Right lobe of liver (tissue), 6 donors: ENCODE measurements at regions not wholly inside any gene's neighbourhood (a gene's known extent, or its start where the extent isn't known, plus 50 kb on each side); places are given as distances from the start of the nearest gene placed in this dataset.

Experiments
- ATAC-seq, 4 donors: fragments of 200-7000 bp; cut with Tn5 transposase; one replicate each; pipeline ENCODE4 v1.9.1; 2020; ENCODE audit warnings: mild to moderate bottlenecking in 4 of 4, moderate library complexity in 4 of 4
- DNase-seq, 3 donors: peaks; one replicate each; pipeline ENCODE4 v3.0.0-alpha.2; 2020
- H3K27ac ChIP-seq, 3 donors: fragments of 200-600 bp; one replicate each; pipeline ENCODE4 v1.8.0; 2022
- H3K27me3 ChIP-seq, 2 donors: fragments of 200-600 bp; one replicate each; pipeline ENCODE4 v1.8.0; 2022
- H3K36me3 ChIP-seq, 4 donors: fragments of 200-600 bp; sonication (generic) in 1 of 4; one replicate each; pipeline versions ENCODE4 v1.5.1 to v1.8.0; 2017 to 2022; ENCODE audit warnings: control low read depth in 1 of 4
- H3K4me1 ChIP-seq, 4 donors: fragments of 200-600 bp; sonication (generic) in 1 of 4; one replicate each; pipeline versions ENCODE4 v1.5.1 to v1.8.0; 2017 to 2022; ENCODE audit warnings: control low read depth in 1 of 4
- H3K4me3 ChIP-seq, 3 donors: fragments of 200-600 bp; one replicate each; pipeline ENCODE4 v1.8.0; 2022
- H3K9me3 ChIP-seq, 4 donors: fragments of 200-600 bp; sonication (generic) in 1 of 4; one replicate each; pipeline versions ENCODE4 v1.5.1 to v1.8.0; 2017 to 2022; ENCODE audit warnings: control low read depth in 1 of 4
- CTCF ChIP-seq, 4 donors: fragments of 200-600 bp in 3 of 4; fragments of 450-650 bp in 1 of 4; IDR thresholded peaks; one replicate each; pipeline versions ENCODE4 v1.5.1 to v1.8.0; 2016 to 2022; ENCODE audit warnings: antibody characterized with exemption in 4 of 4, mild to moderate bottlenecking in 2 of 4
- POLR2A ChIP-seq: fragments of 450-650 bp; IDR thresholded peaks from one replicate; pipeline ENCODE4 v1.6.1; 2017; ENCODE audit warnings: antibody characterized with exemption, mild to moderate bottlenecking
- WGBS: methylation state at CpG from one replicate; pipeline ENCODE4 v1.1.6; 2018; ENCODE audit warnings: low coverage, low lambda C conversion rate; ENCODE audit not compliant: insufficient coverage; ENCODE audit errors: missing lambda C conversion rate; 5-methylcytosine and 5-hydroxymethylcytosine counted together
- intact Hi-C, 2 donors: fragments of 100-400 bp; cut with DNase I; formaldehyde crosslinking; loops; one replicate each; pipeline versions ENCODE4 v1.11.2 to v1.14.1; 2022
- donor health status: DM: no; HTN: yes; CAD: no.
- donor health status: DM: no; HTN: no; CAD: no.
- donor health status: DM: no; HTN: no; CAD: no.
- donor health status: DM: no; HTN: yes; CAD: no.
- donor health status: DM: no; HTN: yes; CAD: no.

GRCh38 chr7:96479015-96479645 is 157.2 kb upstream of the SLC25A13 start:
- peak overlapping the region in 1 of 3 donors; percentile 17 for H3K4me3 ChIP-seq
- no peaks in the 10 kb centered on the region for H3K36me3 ChIP-seq
- peaks cover 0 to 4% (median 0%) of the 10 kb centered on the region in 4 donors for H3K4me1 ChIP-seq
- ATAC-seq (peak; percentile 65 to 77 (median 71)), DNase-seq (no peak)
- 50% methylated on average over 4 of the region's 4 CpGs for WGBS
- no peaks in the 10 kb centered on the region for H3K9me3 ChIP-seq
- no peaks in the 10 kb centered on the region for H3K27me3 ChIP-seq
- H3K27ac ChIP-seq, result no peak overlapping the region
- TF ChIP-seq POLR2A (no peak), CTCF (IDR thresholded peaks at IDR 0.05) (no peak)
- intact Hi-C loops, result no loop called here

GRCh38 chr7:96471606-96472005 is 149.7 kb upstream of the SLC25A13 start:
- intact Hi-C loops, result no loop called here
- Histone ChIP-seq H3K4me3 (no peak overlapping the region), H3K36me3 (no peaks in the 10 kb centered on the region), H3K4me1 (no peaks in the 10 kb centered on the region), H3K9me3 (no peaks in the 10 kb centered on the region), H3K27ac (no peak overlapping the region), H3K27me3 (no peaks in the 10 kb centered on the region)
- ATAC-seq (no peak), DNase-seq (no peak)
- 63% methylated on average over 1 of the region's 1 CpG for WGBS
- TF ChIP-seq POLR2A, result no peak
- TF ChIP-seq CTCF (IDR thresholded peaks at IDR 0.05), result no peak

GRCh38 chr7:96452146-96452545 is 130.2 kb upstream of the SLC25A13 start:
- ATAC-seq, result no peak

GRCh38 chr7:96449094-96449493 is 127.2 kb upstream of the SLC25A13 start:
- H3K27ac ChIP-seq, result no peak overlapping the region
- no peaks in the 10 kb centered on the region for H3K9me3 ChIP-seq
- H3K36me3 ChIP-seq, result no peaks in the 10 kb centered on the region
- 74% methylated on average over 4 of the region's 4 CpGs for WGBS
- TF ChIP-seq POLR2A, result no peak
- TF ChIP-seq CTCF (IDR thresholded peaks at IDR 0.05), result no peak
- H3K27me3 ChIP-seq, result no peaks in the 10 kb centered on the region
- ATAC-seq (no peak), DNase-seq (no peak)
- peaks cover 0 to 4% (median 0%) of the 10 kb centered on the region in 4 donors for H3K4me1 ChIP-seq
- intact Hi-C loops, result no loop called here
- no peak overlapping the region for H3K4me3 ChIP-seq

More at GRCh38 chr7:96452146-96452545, 130.2 kb upstream of the SLC25A13 start:
- Histone ChIP-seq H3K27me3 (no peaks in the 10 kb centered on the region), H3K4me1 (no peaks in the 10 kb centered on the region), H3K36me3 (no peaks in the 10 kb centered on the region), H3K9me3 (no peaks in the 10 kb centered on the region), H3K4me3 (no peak overlapping the region), H3K27ac (no peak overlapping the region)
- 61% methylated on average over 2 of the region's 2 CpGs for WGBS
- TF ChIP-seq CTCF (IDR thresholded peaks at IDR 0.05), result no peak
- TF ChIP-seq POLR2A, result no peak
- intact Hi-C loops, result no loop called here
- no peak for DNase-seq
